ENCODE measurements at regions not wholly inside any gene's neighbourhood (a gene's known extent, or its start where the extent isn't known, plus 50 kb on each side); places are given as distances from the start of the nearest gene placed in this dataset.

DNA sequence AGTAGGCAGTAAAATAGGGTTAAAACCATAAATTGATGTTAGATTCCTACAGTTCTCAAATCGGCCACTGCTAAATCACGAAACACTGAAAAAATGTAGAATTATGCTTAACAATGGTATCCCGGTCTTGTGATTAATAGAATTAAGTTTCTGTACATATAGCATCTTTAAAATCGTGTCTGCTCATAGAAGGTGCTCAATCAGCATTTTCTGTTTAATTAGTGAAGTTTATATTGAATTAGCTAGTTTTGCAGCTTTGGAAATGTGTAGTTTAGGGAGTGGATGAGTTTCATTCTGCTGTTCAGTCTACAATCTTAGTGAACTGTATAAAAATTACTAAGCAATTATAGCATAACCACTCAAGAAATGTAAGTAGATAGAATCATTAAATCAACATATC, 1075.8 kb upstream of the FLRT2 start:
- TF ChIP-seq, protein P1, sequence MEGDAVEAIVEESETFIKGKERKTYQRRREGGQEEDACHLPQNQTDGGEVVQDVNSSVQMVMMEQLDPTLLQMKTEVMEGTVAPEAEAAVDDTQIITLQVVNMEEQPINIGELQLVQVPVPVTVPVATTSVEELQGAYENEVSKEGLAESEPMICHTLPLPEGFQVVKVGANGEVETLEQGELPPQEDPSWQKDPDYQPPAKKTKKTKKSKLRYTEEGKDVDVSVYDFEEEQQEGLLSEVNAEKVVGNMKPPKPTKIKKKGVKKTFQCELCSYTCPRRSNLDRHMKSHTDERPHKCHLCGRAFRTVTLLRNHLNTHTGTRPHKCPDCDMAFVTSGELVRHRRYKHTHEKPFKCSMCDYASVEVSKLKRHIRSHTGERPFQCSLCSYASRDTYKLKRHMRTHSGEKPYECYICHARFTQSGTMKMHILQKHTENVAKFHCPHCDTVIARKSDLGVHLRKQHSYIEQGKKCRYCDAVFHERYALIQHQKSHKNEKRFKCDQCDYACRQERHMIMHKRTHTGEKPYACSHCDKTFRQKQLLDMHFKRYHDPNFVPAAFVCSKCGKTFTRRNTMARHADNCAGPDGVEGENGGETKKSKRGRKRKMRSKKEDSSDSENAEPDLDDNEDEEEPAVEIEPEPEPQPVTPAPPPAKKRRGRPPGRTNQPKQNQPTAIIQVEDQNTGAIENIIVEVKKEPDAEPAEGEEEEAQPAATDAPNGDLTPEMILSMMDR (IDR thresholded peaks at IDR 0.05; ENCODE audit: low read depth, low read length), result no peak
- TF ChIP-seq POLR2A (IDR thresholded peaks at IDR 0.05; ENCODE audit: extremely low read depth, insufficient read length), result no peak
- TF ChIP-seq, protein P2, sequence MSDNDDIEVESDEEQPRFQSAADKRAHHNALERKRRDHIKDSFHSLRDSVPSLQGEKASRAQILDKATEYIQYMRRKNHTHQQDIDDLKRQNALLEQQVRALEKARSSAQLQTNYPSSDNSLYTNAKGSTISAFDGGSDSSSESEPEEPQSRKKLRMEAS (IDR thresholded peaks at IDR 0.05; ENCODE audit: low read depth, low read length), result no peak
- TF ChIP-seq MYC (IDR thresholded peaks at IDR 0.05; ENCODE audit: low read depth, low read length), result no peak

All from NB4 (cell line).